Globus pallidus (tissue), 1 donor: ENCODE measurements at regions not wholly inside any gene's neighbourhood (a gene's known extent, or its start where the extent isn't known, plus 50 kb on each side); places are given as distances from the start of the nearest gene placed in this dataset.

Experiments used
- DNase-seq: peaks from one replicate; pipeline ENCODE4 v3.0.0-alpha.2; 2015; ENCODE audit warnings: low spot score

GRCh38 chr1:30420519-30421050 is 302.8 kb downstream of the MATN1 start:
- no peak for DNase-seq

GRCh38 chr1:30419831-30420230 is 303.6 kb downstream of the MATN1 start:
- no peak for DNase-seq

- no peak for DNase-seq
These were observed 304.3 kb downstream of the MATN1 start for GRCh38 chr1:30418939-30419720.

- DNase-seq, result no peak
These were observed 305.1 kb downstream of the MATN1 start for GRCh38 chr1:30418061-30418938.

GRCh38 chr1:30417701-30418046 is 305.7 kb downstream of the MATN1 start:
- no peak for DNase-seq

GRCh38 chr1:30417001-30417700 is 306.2 kb downstream of the MATN1 start:
- DNase-seq, result no peak

GRCh38 chr1:30416221-30416820 is 307.1 kb downstream of the MATN1 start:
- no peak for DNase-seq

- no peak for DNase-seq
These were observed 308.0 kb downstream of the MATN1 start for GRCh38 chr1:30415171-30415940.

- no peak for DNase-seq
These were observed 308.6 kb downstream of the MATN1 start for GRCh38 chr1:30414851-30415165.

GRCh38 chr1:30414086-30414850 is 309.1 kb downstream of the MATN1 start:
- no peak for DNase-seq

GRCh38 chr1:30413606-30414005 is 309.8 kb downstream of the MATN1 start:
- DNase-seq, result no peak

GRCh38 chr1:30413111-30413440 is 310.3 kb downstream of the MATN1 start:
- no peak for DNase-seq

GRCh38 chr1:30412241-30413110 is 310.9 kb downstream of the MATN1 start:
- DNase-seq, result no peak

- no peak for DNase-seq
These were observed 312.2 kb downstream of the MATN1 start for GRCh38 chr1:30411206-30411605.

- DNase-seq, result no peak
These were observed 313.1 kb downstream of the MATN1 start for GRCh38 chr1:30410153-30410851.

GRCh38 chr1:30409476-30410152 is 313.8 kb downstream of the MATN1 start:
- no peak for DNase-seq

- DNase-seq, result no peak
These were observed 315.4 kb downstream of the MATN1 start for GRCh38 chr1:30407865-30408580.
